ENCODE measurements at regions not wholly inside any gene's neighbourhood (a gene's known extent, or its start where the extent isn't known, plus 50 kb on each side); places are given as distances from the start of the nearest gene placed in this dataset.
A peak's percentile ranks its signal among the peaks of the same experiment; 100 is the strongest.

DNA sequence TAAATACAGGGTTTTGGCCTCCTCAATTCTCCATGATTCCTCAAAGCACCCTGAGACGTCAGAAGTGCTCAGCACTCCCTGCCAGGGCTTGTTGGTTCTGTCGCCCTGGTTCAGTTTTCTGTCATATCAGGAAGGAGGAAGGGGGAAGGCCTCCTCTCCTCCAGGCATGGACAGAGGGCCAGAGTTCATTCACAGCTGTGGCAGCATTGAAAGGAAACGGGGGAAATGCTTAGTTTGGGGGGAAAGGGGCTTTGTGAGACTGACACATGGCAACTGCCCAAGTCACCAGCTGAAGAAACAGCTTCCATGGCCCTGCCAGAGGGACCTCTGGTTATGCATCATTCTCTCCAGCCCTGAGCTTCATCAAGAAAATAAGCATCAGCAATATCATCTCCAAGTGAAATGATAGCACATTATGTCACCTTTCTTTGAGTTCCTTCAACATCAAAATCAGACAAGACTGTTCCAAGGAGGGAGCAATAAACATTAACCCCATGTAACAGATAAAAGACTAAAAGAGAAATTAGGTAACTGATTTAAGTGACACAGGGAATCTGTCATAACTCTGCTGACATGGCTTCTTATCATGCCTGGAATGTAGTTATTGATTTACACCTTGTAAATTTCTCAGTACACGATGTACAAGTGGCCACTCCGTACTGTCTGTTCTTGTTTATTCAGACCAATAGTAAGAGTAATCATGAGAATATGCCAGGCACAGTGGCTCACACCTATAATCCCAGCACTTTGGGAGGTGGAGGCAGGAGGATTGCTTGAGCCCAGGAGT is 103.2 kb upstream of the SLC25A33 start:
- Histone ChIP-seq H4K5ac (ENCODE audit: insufficient read length, low read depth, low read length) (no peak overlapping the region), H2BK15ac (ENCODE audit: low read depth, low read length) (no peak overlapping the region), H3K23me2 (ENCODE audit: insufficient read length, low read depth, low read length, poor library complexity, severe bottlenecking) (no peaks in the 10 kb centered on the region), H3K79me2 (ENCODE audit: insufficient read depth, low read length) (no peaks in the 10 kb centered on the region), H2BK20ac (ENCODE audit: low read depth, low read length, poor library complexity, severe bottlenecking) (no peak overlapping the region), H3K9ac (ENCODE audit: extremely low read depth, insufficient read length, low read length) (no peak overlapping the region), H2BK12ac (ENCODE audit: insufficient read length, low read depth, low read length) (no peak overlapping the region), H3K4me1 (ENCODE audit: insufficient read depth, low read length) (no peaks in the 10 kb centered on the region; the same call in 1 of the 2 replicates), H3K4me2 (ENCODE audit: insufficient read depth, insufficient read length, low read length) (no peak overlapping the region), H3K9me3 (ENCODE audit: control insufficient read depth, low read depth, low read length) (no peaks in the 10 kb centered on the region), H2AFZ (ENCODE audit: low read length) (no peak overlapping the region), H3K4ac (ENCODE audit: low read depth, low read length) (no peak overlapping the region), H2AK5ac (ENCODE audit: insufficient read length, low read length) (no peak overlapping the region), H3K14ac (ENCODE audit: insufficient read depth, low read length) (no peak overlapping the region), H3K23ac (ENCODE audit: insufficient read length, low read depth, low read length) (no peak overlapping the region), H4K20me1 (ENCODE audit: control insufficient read depth, insufficient read depth, insufficient read length) (no peaks in the 10 kb centered on the region), H2BK120ac (ENCODE audit: low read depth, low read length, poor library complexity, severe bottlenecking) (no peak overlapping the region), H3K79me1 (ENCODE audit: insufficient read depth, low read depth, low read length, poor library complexity, severe bottlenecking) (no peaks in the 10 kb centered on the region), H3K27me3 (ENCODE audit: insufficient read depth, low read length) (no peaks in the 10 kb centered on the region), H3K56ac (ENCODE audit: insufficient read length, low read depth, low read length) (no peak overlapping the region), H3T11ph (ENCODE audit: low read length) (no peak overlapping the region), H3K18ac (ENCODE audit: insufficient read length, low read depth, low read length) (no peak overlapping the region), H4K91ac (ENCODE audit: insufficient read length, low read depth, low read length) (no peak overlapping the region), H2BK5ac (ENCODE audit: insufficient read length, low read length) (no peak overlapping the region), H3K27ac (ENCODE audit: insufficient read length, low read depth, low read length) (no peak overlapping the region), H4K8ac (replicated peaks; ENCODE audit: insufficient read length, low read depth, low read length) (no peak overlapping the region)
- no peak for DNase-seq
- peaks cover 6 to 13% of the 10 kb centered on the region in 2 experiments; a peak in 3 of 4 replicates for H3K4me1 Mint-ChIP-seq
- no peaks in the 10 kb centered on the region for H3K36me3 Mint-ChIP-seq (ENCODE audit: insufficient read depth in 1 of 3, low read depth in 3 of 3)
- no peak for TF ChIP-seq CTCF (conservative IDR thresholded peaks at IDR 0.05)
- H3K27ac Mint-ChIP-seq, result 0 out of 7 replicates have a peak overlapping the region, but pooled peaks of 1 of the 3 experiments have one; percentile 6
- no peaks in the 10 kb centered on the region for H3K9me3 Mint-ChIP-seq
- no peak overlapping the region for H3K4me3 Mint-ChIP-seq
- H3K27me3 Mint-ChIP-seq (ENCODE audit: low read depth), result peaks cover 17% of the 10 kb centered on the region
- no CpG with 5 or more reads among the region's 5 CpGs for WGBS (ENCODE audit: extremely low coverage, insufficient read length, low lambda C conversion rate)

Data from H9 (cell line).